Endodermal cell (in vitro differentiated cells): ENCODE measurements at regions not wholly inside any gene's neighbourhood (a gene's known extent, or its start where the extent isn't known, plus 50 kb on each side); places are given as distances from the start of the nearest gene placed in this dataset.

Experiments used
- DNase-seq: peaks from one replicate; pipeline ENCODE4 v3.0.0-alpha.2; 2017
- H3K27ac ChIP-seq: 2 replicates; pipeline ENCODE4 v1.5.1; 2013; ENCODE audit warnings: mild to moderate bottlenecking, low read depth, low read length, moderate library complexity
- H3K27me3 ChIP-seq: 2 replicates; pipeline ENCODE4 v1.6.1; 2013; ENCODE audit warnings: mild to moderate bottlenecking, low read length, moderate library complexity; ENCODE audit not compliant: insufficient read depth, control insufficient read depth, poor library complexity, severe bottlenecking
- H3K36me3 ChIP-seq: 2 replicates; pipeline ENCODE4 v1.7.0; 2013; ENCODE audit warnings: mild to moderate bottlenecking, low read length, moderate library complexity; ENCODE audit not compliant: control insufficient read depth, insufficient read depth
- H3K4me1 ChIP-seq: one replicate; pipeline ENCODE4 v1.7.0; 2013; ENCODE audit warnings: low read length; ENCODE audit not compliant: control insufficient read depth, insufficient read depth
- H3K4me3 ChIP-seq: 2 replicates; pipeline ENCODE4 v1.5.1; 2013; ENCODE audit warnings: mild to moderate bottlenecking, low read length, moderate library complexity
- H3K9ac ChIP-seq: 2 replicates; pipeline ENCODE4 v1.6.1; 2013; ENCODE audit warnings: mild to moderate bottlenecking, low read length, moderate library complexity; ENCODE audit not compliant: poor library complexity, severe bottlenecking; ENCODE audit errors: extremely low read depth
- H3K9me3 ChIP-seq: 2 replicates; pipeline ENCODE4 v1.6.1; 2013; ENCODE audit warnings: mild to moderate bottlenecking, low read length, moderate library complexity; ENCODE audit not compliant: control insufficient read depth
- H3K27ac Mint-ChIP-seq: 2 replicates; pipeline ENCODE4 v1.8.0; 2020; ENCODE audit warnings: mixed read lengths
- H3K27me3 Mint-ChIP-seq: 2 replicates; pipeline ENCODE4 v1.8.0; 2021; ENCODE audit warnings: mild to moderate bottlenecking, mixed read lengths; ENCODE audit not compliant: insufficient read depth
- H3K36me3 Mint-ChIP-seq: 2 replicates; pipeline ENCODE4 v1.8.0; 2020; ENCODE audit warnings: low read depth, mixed read lengths
- H3K4me1 Mint-ChIP-seq: 2 replicates; pipeline ENCODE4 v1.8.0; 2020; ENCODE audit warnings: mixed read lengths
- H3K4me3 Mint-ChIP-seq: 2 replicates; pipeline ENCODE4 v1.8.0; 2020; ENCODE audit warnings: mild to moderate bottlenecking, moderate library complexity, mixed read lengths
- H3K9me3 Mint-ChIP-seq: 2 replicates; pipeline ENCODE4 v1.8.0; 2020; ENCODE audit warnings: mild to moderate bottlenecking, mixed read lengths
- CTCF ChIP-seq: fragments of 200-600 bp; sonication (generic); conservative IDR thresholded peaks from 2 replicates; pipeline ENCODE4 v1.5.0; 2021; ENCODE audit warnings: antibody characterized with exemption, mild to moderate bottlenecking
- WGBS, 2 experiments: methylation state at CpG; one replicate each; pipeline versions ENCODE4 v1.1.5 to v1.1.7; 2013; ENCODE audit warnings: missing lambda C conversion rate in 2 of 2, mixed read lengths in 1 of 2; ENCODE audit not compliant: insufficient coverage in 1 of 2, insufficient read length in 1 of 2; 5-methylcytosine and 5-hydroxymethylcytosine counted together

- no peak for TF ChIP-seq CTCF
- H3K4me1 ChIP-seq = peaks cover 4% of the 10 kb centered on the region
- no peak overlapping the region for H3K27ac ChIP-seq
- Mint-ChIP-seq H3K9me3 (no peaks in the 10 kb centered on the region), H3K27ac (no peak overlapping the region), H3K4me3 (peak overlapping the region; percentile 50), H3K4me1 (peaks cover 9% of the 10 kb centered on the region), H3K36me3 (no peaks in the 10 kb centered on the region), H3K27me3 (peaks cover 80% of the 10 kb centered on the region)
- 18 to 40% methylated on average over 3 to 13 of the region's 13 CpGs for WGBS, 2 experiments
- DNase-seq = peak; percentile 60
- peaks cover 5% of the 10 kb centered on the region for H3K9me3 ChIP-seq
- peak overlapping the region; percentile 73 for H3K4me3 ChIP-seq
- H3K27me3 ChIP-seq = peaks cover 55% of the 10 kb centered on the region
- no peak overlapping the region for H3K9ac ChIP-seq
- no peaks in the 10 kb centered on the region for H3K36me3 ChIP-seq
These were observed 61.6 kb downstream of the LSM5 start for GRCh38 chr7:32428546-32428945.

GRCh38 chr7:32427769-32428291 lies 62.4 kb downstream of the LSM5 start:
- Histone ChIP-seq H3K36me3 (no peaks in the 10 kb centered on the region), H3K4me1 (peaks cover 4% of the 10 kb centered on the region), H3K9ac (no peak overlapping the region), H3K27me3 (peaks cover 55% of the 10 kb centered on the region), H3K27ac (no peak overlapping the region), H3K9me3 (peaks cover 5% of the 10 kb centered on the region), H3K4me3 (peak overlapping the region; percentile 73)
- TF ChIP-seq CTCF = peak; percentile 75
- WGBS, 2 experiments = 1 to 2% methylated on average over 17 to 48 of the region's 48 CpGs
- peak; percentile 98 for DNase-seq
- Mint-ChIP-seq H3K27ac (no peak overlapping the region), H3K9me3 (no peaks in the 10 kb centered on the region), H3K4me3 (peak overlapping the region; percentile 50), H3K27me3 (peaks cover 78% of the 10 kb centered on the region), H3K36me3 (no peaks in the 10 kb centered on the region), H3K4me1 (peaks cover 9% of the 10 kb centered on the region)

GRCh38 chr7:32416846-32417245 lies 73.3 kb downstream of the LSM5 start:
- H3K9me3 Mint-ChIP-seq = no peaks in the 10 kb centered on the region
- 92% methylated on average over 8 of the region's 8 CpGs; no CpG with 5 or more reads in 1 of the 2 experiments for WGBS, 2 experiments
- H3K4me3 Mint-ChIP-seq = no peak overlapping the region
- Histone ChIP-seq H3K9me3 (no peaks in the 10 kb centered on the region), H3K4me3 (no peak overlapping the region), H3K27ac (no peak overlapping the region), H3K27me3 (no peaks in the 10 kb centered on the region), H3K36me3 (no peaks in the 10 kb centered on the region), H3K4me1 (no peaks in the 10 kb centered on the region), H3K9ac (no peak overlapping the region)
- no peak for TF ChIP-seq CTCF
- no peak for DNase-seq
- H3K4me1 Mint-ChIP-seq = no peaks in the 10 kb centered on the region
- H3K36me3 Mint-ChIP-seq = no peaks in the 10 kb centered on the region
- no peak overlapping the region for H3K27ac Mint-ChIP-seq
- H3K27me3 Mint-ChIP-seq = peaks cover 4% of the 10 kb centered on the region
